ENCODE measurements at regions not wholly inside any gene's neighbourhood (a gene's known extent, or its start where the extent isn't known, plus 50 kb on each side); places are given as distances from the start of the nearest gene placed in this dataset.
"Not testable (repeated sequence)": the region's sequence is repeated elsewhere in the genome, so short reads cannot be mapped to it uniquely, and the experiment has no call there.

DNA sequence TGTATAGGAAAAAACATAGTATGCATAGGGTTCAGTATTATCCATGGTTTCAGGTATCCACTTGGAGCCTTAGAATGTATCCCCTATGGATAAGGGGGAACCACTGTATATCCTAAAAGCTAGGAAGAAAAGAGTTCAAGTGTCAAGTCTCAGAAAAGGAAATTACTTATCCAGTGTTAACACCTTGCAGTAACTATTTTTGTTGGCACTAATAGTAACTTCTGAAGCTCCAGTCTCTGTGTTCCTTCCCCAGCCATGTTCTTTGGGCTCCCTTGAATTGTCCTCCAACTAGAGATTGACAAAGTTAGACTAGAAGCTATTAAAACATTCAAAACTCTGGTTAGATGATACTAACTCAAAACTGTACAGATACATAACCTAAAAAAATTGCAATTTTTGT lies 370.8 kb downstream of the NFIB start:
- in situ Hi-C loops (cut with HindIII; ENCODE audit: low sequenced_read_pairs): no loop called here

- in situ Hi-C loops (cut with HindIII; ENCODE audit: low sequenced_read_pairs): no loop called here
These were observed 371.2 kb downstream of the NFIB start for GRCh38 chr9:13942695-13943094.

GRCh38 chr9:13942201-13942600 lies 371.7 kb downstream of the NFIB start:
- in situ Hi-C loops (cut with HindIII; ENCODE audit: low sequenced_read_pairs): no loop called here

DNA sequence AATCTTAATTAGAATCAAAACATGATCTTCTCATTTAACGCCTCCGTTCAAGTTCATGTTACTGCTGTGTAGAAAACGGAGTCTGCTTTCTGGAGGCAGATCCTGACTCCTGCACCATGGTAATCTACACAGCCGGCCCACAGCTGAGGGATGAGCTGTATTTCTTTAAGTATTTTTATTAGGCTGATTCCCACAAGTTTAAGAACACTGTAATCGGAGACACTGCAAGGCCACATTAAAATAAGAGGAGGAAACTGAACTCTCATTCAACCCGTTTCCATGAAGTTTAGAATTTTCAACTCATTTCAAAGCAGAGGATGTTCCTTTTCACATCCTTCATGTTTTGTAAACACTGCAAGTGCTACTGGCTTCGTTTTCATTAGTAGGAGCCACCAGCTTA lies 372.2 kb downstream of the NFIB start:
- in situ Hi-C loops (cut with HindIII; ENCODE audit: low sequenced_read_pairs): no loop called here

- in situ Hi-C loops (cut with HindIII; ENCODE audit: low sequenced_read_pairs): loop anchor here (5.0 kb wide), 1 partner anchor 82 kb away; no protein-coding TSS in a partner anchor
These were observed 374.0 kb downstream of the NFIB start for GRCh38 chr9:13939701-13940490.

GRCh38 chr9:13939134-13939533 lies 374.8 kb downstream of the NFIB start:
- in situ Hi-C loops (cut with HindIII; ENCODE audit: low sequenced_read_pairs): loop anchor here (5.0 kb wide), 1 partner anchor 83 kb away; no protein-coding TSS in a partner anchor

DNA sequence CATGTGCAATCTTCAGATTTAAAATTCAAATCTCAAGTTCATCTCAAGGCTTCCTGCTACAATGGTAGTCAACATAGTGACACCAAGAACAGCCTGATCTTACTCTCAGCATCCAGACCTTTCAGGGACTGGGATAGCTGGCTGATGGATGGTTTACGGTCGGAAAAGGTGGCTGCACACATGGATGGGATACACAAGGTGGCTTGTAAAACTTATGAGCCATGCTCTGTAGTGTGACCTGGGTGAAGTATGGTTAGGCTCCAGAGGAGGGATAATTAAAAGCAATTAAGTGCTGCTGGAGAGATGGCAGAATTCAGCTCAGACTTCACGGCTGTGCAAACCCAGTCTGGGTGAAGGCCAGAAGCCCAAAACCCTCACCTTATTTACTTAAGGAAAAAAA lies 379.5 kb downstream of the NFIB start:
- in situ Hi-C loops (cut with HindIII; ENCODE audit: low sequenced_read_pairs): no loop called here

- in situ Hi-C loops (cut with HindIII; ENCODE audit: low sequenced_read_pairs): no loop called here
These were observed 380.7 kb downstream of the NFIB start for GRCh38 chr9:13933268-13933656.

GRCh38 chr9:13932528-13933267 lies 381.2 kb downstream of the NFIB start:
- in situ Hi-C loops (cut with HindIII; ENCODE audit: low sequenced_read_pairs): no loop called here

DNA sequence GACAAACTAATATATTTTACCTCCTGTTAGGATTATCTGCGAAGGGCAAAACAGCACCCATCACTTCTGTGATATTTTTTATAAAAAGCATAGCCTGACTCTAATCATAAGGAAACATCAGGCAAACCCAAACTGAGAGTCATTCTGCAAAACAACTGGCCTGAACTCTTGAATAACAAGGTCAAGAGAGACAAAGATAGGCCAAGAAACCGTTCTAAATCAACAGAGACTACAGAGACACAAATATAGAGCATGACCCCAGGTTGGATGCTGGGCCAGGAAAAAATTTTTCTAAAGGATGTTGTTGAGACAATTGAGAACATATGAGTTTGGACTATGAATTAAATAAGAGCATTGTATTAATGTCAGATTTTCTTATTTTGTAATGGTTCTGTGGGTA lies 384.9 kb downstream of the NFIB start:
- in situ Hi-C loops (cut with HindIII; ENCODE audit: low sequenced_read_pairs): no loop called here

DNA sequence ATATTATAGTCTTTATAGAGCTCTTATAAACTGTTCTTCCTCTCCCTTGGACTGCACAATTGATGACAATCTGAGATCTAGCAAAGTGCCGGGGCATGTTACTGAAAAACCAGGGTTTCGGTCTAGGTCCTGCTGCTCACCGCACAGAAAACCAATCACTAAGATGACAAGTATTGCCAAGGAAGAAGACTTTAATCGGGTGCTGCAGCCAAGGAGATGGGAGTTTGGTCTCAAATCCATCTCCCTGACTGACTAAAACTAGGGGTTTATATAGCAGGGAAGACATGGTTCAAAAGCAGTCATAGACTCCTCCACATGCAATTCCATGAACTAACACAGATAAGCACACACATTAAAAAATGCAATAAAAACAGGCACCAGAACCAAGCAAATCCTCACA lies 390.6 kb downstream of the NFIB start:
- in situ Hi-C loops (cut with HindIII; ENCODE audit: low sequenced_read_pairs): no loop called here

- in situ Hi-C loops (cut with HindIII; ENCODE audit: low sequenced_read_pairs): no loop called here
These were observed 393.4 kb downstream of the NFIB start for GRCh38 chr9:13920557-13920956.

DNA sequence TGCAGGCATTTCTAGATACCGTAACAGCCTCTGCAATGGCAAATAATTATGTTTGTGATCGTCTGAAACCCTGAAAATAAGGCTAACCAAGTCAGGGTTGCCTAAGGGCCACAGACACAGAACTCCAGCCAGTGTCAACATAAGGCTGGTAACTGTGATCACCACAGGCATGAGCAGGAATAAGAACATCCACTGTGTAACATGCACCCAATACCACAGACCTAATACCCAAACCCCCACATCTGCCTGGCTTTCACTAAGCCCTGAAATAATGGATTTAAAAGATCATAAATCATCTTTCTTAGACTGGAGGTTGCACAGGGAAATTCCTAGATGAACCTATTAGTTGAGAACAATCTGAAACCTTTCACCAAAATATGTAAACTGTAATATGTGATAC lies 394.5 kb downstream of the NFIB start:
- in situ Hi-C loops (cut with HindIII; ENCODE audit: low sequenced_read_pairs): no loop called here

GRCh38 chr9:13917534-13917933 lies 396.4 kb downstream of the NFIB start:
- in situ Hi-C loops (cut with HindIII; ENCODE audit: low sequenced_read_pairs): no loop called here

DNA sequence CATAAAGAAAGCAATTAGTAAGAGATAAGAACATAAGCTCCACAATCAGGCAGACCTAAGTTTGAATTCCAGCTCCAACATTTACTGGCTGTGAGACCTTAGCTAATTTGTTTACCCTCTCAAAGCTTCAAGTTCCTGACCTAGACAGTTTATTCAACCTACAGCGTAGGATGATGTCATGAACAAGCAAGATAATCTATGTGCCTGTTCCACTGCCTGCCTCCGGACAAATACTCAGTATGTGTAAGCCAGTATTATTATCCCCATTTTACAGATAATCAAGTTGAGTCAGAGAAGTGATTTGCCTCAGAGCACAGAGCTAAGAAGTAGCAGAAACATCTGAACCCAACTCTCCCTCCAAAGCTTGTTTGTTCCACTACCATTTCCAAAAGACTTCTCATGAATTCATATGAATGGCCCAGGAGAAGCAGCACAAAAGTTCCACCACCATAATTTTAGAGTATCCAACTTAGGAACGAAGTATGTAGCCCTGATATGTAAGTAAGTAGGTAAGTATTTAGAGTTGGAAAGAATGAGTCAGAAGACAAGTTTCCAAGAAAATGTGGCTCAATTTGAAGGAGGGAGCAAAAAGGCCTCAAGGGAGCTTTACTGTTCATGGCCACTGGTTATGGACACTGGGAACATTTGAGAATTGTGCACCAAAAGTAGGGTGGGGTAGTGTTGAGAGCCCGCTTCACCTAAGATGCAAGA lies 398.2 kb downstream of the NFIB start:
- in situ Hi-C loops (cut with HindIII; ENCODE audit: low sequenced_read_pairs): no loop called here

DNA sequence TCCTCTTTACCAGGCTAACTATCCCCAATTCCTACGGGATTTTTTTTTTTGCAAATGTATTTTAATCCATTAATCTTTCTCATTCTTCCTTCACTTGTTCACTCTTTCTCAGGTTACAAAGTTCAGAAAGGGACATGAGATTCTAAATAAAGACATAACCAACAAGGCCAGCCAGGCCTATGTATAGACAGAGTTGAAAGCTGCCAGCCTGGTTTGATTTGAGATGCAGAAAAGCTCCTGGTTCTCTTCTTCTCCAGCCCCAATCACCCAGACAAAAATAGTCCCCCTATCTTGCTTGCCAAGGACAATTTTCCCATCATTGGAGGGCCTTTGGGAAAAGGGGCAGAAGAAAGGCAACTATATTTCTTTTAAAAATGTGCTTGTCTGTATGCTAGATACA lies 398.8 kb downstream of the NFIB start:
- in situ Hi-C loops (cut with HindIII; ENCODE audit: low sequenced_read_pairs): no loop called here

GRCh38 chr9:13911473-13911872 lies 402.5 kb downstream of the NFIB start:
- in situ Hi-C loops (cut with HindIII; ENCODE audit: low sequenced_read_pairs): no loop called here

GRCh38 chr9:13907842-13908241 lies 406.1 kb downstream of the NFIB start:
- in situ Hi-C loops (cut with HindIII; ENCODE audit: low sequenced_read_pairs): not testable (repeated sequence)

- in situ Hi-C loops (cut with HindIII; ENCODE audit: low sequenced_read_pairs): no loop called here
These were observed 409.2 kb downstream of the NFIB start for GRCh38 chr9:13904746-13905145.

DNA sequence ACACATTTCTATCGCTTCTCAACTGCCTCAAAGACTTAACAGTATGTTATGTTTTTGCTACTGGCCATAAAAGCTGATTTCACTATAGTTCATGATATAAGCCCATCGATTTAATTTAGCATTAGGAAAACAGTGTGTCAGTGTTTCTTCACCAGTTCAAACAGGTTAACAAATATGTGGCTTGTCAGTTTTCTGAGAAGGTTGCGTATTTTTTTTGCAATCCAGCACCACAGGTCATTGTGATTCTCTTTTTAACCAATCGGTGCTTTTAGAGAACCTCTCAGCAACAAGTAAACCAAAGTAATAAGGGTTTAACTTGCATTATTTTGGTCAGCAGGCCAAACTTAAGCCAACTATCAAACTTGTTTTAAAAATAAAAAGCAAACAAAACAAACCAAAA lies 409.6 kb downstream of the NFIB start:
- in situ Hi-C loops (cut with HindIII; ENCODE audit: low sequenced_read_pairs): no loop called here

DNA sequence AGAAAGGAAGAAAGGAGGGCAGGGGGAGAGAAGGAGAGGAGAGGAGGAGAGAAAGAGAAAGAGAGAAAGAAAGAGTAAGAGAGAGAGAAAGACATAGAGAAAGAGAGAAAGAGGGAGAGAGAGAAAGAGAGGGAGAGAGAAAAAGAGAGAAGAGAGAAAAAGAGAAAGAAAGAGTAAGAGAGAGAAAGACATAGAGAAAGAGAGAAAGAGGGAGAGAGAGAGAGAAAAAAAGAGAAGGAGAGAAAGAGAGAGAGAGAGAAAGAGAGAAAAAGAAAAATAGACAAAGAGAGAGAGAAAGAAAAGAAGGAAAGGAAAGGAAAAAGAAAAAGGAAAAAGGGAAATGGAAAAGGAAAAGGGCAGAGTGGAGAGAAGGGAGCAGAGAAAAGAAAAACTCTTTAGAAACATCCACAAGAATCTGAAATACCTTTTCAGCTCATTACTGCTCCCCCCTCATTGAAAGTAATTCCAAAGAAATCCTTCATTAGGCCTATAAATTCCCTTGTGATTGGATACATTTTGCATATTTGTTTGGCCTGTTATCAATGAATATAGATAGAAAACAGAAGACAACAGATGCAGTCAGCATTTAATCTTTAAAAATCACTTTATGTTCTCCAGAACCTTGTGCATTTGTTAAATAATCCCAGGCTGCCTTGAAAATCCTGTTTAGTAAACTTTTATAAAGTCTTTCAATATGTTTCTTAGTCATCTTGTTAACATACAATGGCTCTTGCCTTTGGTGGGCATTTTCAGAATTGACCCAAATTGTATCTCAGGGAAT lies 411.5 kb downstream of the NFIB start:
- in situ Hi-C loops (cut with HindIII; ENCODE audit: low sequenced_read_pairs): no loop called here
